ENCODE measurements at regions not wholly inside any gene's neighbourhood (a gene's known extent, or its start where the extent isn't known, plus 50 kb on each side); places are given as distances from the start of the nearest gene placed in this dataset.

- TF ChIP-seq MXI1 (IDR thresholded peaks at IDR 0.05; ENCODE audit: borderline replicate concordance, low read depth, low read length), result no peak
- TF ChIP-seq RAD21 (IDR thresholded peaks at IDR 0.05; ENCODE audit: low read length), result no peak
- TF ChIP-seq CHD1 (IDR thresholded peaks at IDR 0.05; ENCODE audit: low read depth, low read length), result no peak
- TF ChIP-seq POLR2A (IDR thresholded peaks at IDR 0.05; ENCODE audit: low read depth, low read length), result no peak
- no peak for TF ChIP-seq RFX5 (IDR thresholded peaks at IDR 0.05; ENCODE audit: low read depth, low read length)
- TF ChIP-seq CTCF (conservative IDR thresholded peaks at IDR 0.05; ENCODE audit: low read depth, low read length), result no peak
- no peak for TF ChIP-seq MAZ (IDR thresholded peaks at IDR 0.05; ENCODE audit: borderline replicate concordance, low read depth, low read length)
- TF ChIP-seq BHLHE40 (IDR thresholded peaks at IDR 0.05; ENCODE audit: low read depth, low read length), result no peak
- no peak for TF ChIP-seq USF2 (IDR thresholded peaks at IDR 0.05; ENCODE audit: low read depth, low read length)
- TF ChIP-seq MAFK (IDR thresholded peaks at IDR 0.05; ENCODE audit: low read depth, low read length), result no peak
- TF ChIP-seq RCOR1 (IDR thresholded peaks at IDR 0.05; ENCODE audit: insufficient replicate concordance, low read length), result no peak
These were observed 130.8 kb downstream of the RFLNA start for GRCh38 chr12:124425667-124426066.

Measured in IMR-90 (cell line).